Activated CD4-positive, alpha-beta T cell treated with anti-CD3 and anti-CD28 coated beads, Interleukin-2, amount 50 U/mL, for 48 hours (primary cell): ENCODE measurements at regions not wholly inside any gene's neighbourhood (a gene's known extent, or its start where the extent isn't known, plus 50 kb on each side); places are given as distances from the start of the nearest gene placed in this dataset.

Experiments used
- DNase-seq, 2 experiments: peaks; one replicate each; pipeline ENCODE4 v3.0.0-alpha.2; 2020

GRCh38 chr4:18686338-18687037 lies 664.9 kb upstream of the LCORL start:
- DNase-seq, result no peak

GRCh38 chr4:18684932-18685331 lies 663.4 kb upstream of the LCORL start:
- no peak for DNase-seq

GRCh38 chr4:18676526-18676915 lies 655.0 kb upstream of the LCORL start:
- no peak for DNase-seq

GRCh38 chr4:18675586-18676525 lies 654.3 kb upstream of the LCORL start:
- no peak for DNase-seq

GRCh38 chr4:18670034-18670433 lies 648.5 kb upstream of the LCORL start:
- DNase-seq, result no peak

GRCh38 chr4:18669390-18669789 lies 647.8 kb upstream of the LCORL start:
- no peak for DNase-seq

GRCh38 chr4:18666322-18666721 lies 644.8 kb upstream of the LCORL start:
- DNase-seq, result no peak

GRCh38 chr4:18664171-18664570 lies 642.6 kb upstream of the LCORL start:
- no peak for DNase-seq

GRCh38 chr4:18645351-18645750 lies 623.8 kb upstream of the LCORL start:
- no peak for DNase-seq

GRCh38 chr4:18641334-18641733 lies 619.8 kb upstream of the LCORL start:
- no peak for DNase-seq

GRCh38 chr4:18638031-18638430 lies 616.5 kb upstream of the LCORL start:
- no peak for DNase-seq

- no peak for DNase-seq
These were observed 614.5 kb upstream of the LCORL start for GRCh38 chr4:18636001-18636585.

- no peak for DNase-seq
These were observed 614.0 kb upstream of the LCORL start for GRCh38 chr4:18635531-18635930.

- no peak for DNase-seq
These were observed 610.0 kb upstream of the LCORL start for GRCh38 chr4:18631586-18631985.

GRCh38 chr4:18630218-18631110 lies 608.9 kb upstream of the LCORL start:
- DNase-seq, result no peak

GRCh38 chr4:18627447-18628005 lies 606.0 kb upstream of the LCORL start:
- no peak for DNase-seq

- no peak for DNase-seq
These were observed 605.4 kb upstream of the LCORL start for GRCh38 chr4:18626996-18627395.

- DNase-seq, result no peak
These were observed 604.8 kb upstream of the LCORL start for GRCh38 chr4:18626366-18626765.

GRCh38 chr4:18621186-18621585 lies 599.6 kb upstream of the LCORL start:
- no peak for DNase-seq

GRCh38 chr4:18616720-18617119 lies 595.2 kb upstream of the LCORL start:
- no peak for DNase-seq

GRCh38 chr4:18611026-18611425 lies 589.5 kb upstream of the LCORL start:
- DNase-seq, result no peak

- DNase-seq, result no peak
These were observed 587.5 kb upstream of the LCORL start for GRCh38 chr4:18608908-18609533.
